ENCODE measurements at regions not wholly inside any gene's neighbourhood (a gene's known extent, or its start where the extent isn't known, plus 50 kb on each side); places are given as distances from the start of the nearest gene placed in this dataset.

GRCh38 chr7:46970476-46970875, 611.4 kb downstream of the TNS3 start:
- no peak for DNase-seq

GRCh38 chr7:46970131-46970430, 611.8 kb downstream of the TNS3 start:
- DNase-seq, result no peak

- no peak for DNase-seq
Observed at GRCh38 chr7:46969303-46970130, 612.4 kb downstream of the TNS3 start.

- no peak for DNase-seq
Observed at GRCh38 chr7:46968003-46968402, 613.9 kb downstream of the TNS3 start.

- DNase-seq, result no peak
Observed at GRCh38 chr7:46963719-46964118, 618.2 kb downstream of the TNS3 start.

GRCh38 chr7:46960970-46961369, 620.9 kb downstream of the TNS3 start:
- no peak for DNase-seq

- no peak for DNase-seq
Observed at GRCh38 chr7:46957195-46957594, 624.7 kb downstream of the TNS3 start.

- DNase-seq, result no peak
Observed at GRCh38 chr7:46955531-46955930, 626.4 kb downstream of the TNS3 start.

- no peak for DNase-seq
Observed at GRCh38 chr7:46954181-46954580, 627.7 kb downstream of the TNS3 start.

- no peak for DNase-seq
Observed at GRCh38 chr7:46953008-46953407, 628.9 kb downstream of the TNS3 start.

GRCh38 chr7:46949270-46949931, 632.5 kb downstream of the TNS3 start:
- no peak for DNase-seq

- DNase-seq, result no peak
Observed at GRCh38 chr7:46948716-46949115, 633.2 kb downstream of the TNS3 start.

- no peak for DNase-seq
Observed at GRCh38 chr7:46945328-46945727, 636.6 kb downstream of the TNS3 start.

GRCh38 chr7:46943996-46944395, 637.9 kb downstream of the TNS3 start:
- no peak for DNase-seq

- no peak for DNase-seq
Observed at GRCh38 chr7:46942574-46942973, 639.3 kb downstream of the TNS3 start.

- DNase-seq, result no peak
Observed at GRCh38 chr7:46940178-46940577, 641.7 kb downstream of the TNS3 start.

GRCh38 chr7:46939558-46939957, 642.4 kb downstream of the TNS3 start:
- no peak for DNase-seq

- no peak for DNase-seq
Observed at GRCh38 chr7:46939089-46939488, 642.8 kb downstream of the TNS3 start.

- no peak for DNase-seq
Observed at GRCh38 chr7:46937826-46938225, 644.1 kb downstream of the TNS3 start.

- no peak for DNase-seq
Observed at GRCh38 chr7:46934198-46934825, 647.6 kb downstream of the TNS3 start.

GRCh38 chr7:46933596-46933995, 648.3 kb downstream of the TNS3 start:
- no peak for DNase-seq

- DNase-seq, result no peak
Observed at GRCh38 chr7:46932676-46933424, 649.1 kb downstream of the TNS3 start.

GRCh38 chr7:46932306-46932675, 649.6 kb downstream of the TNS3 start:
- DNase-seq, result no peak

- DNase-seq, result no peak
Observed at GRCh38 chr7:46930366-46930765, 651.5 kb downstream of the TNS3 start.

Measured in NCI-H2171 treated with DMSO at 0.1 percent for 48 hours (cell line).